Right lobe of liver (tissue), 4 donors: ENCODE measurements at regions not wholly inside any gene's neighbourhood (a gene's known extent, or its start where the extent isn't known, plus 50 kb on each side); places are given as distances from the start of the nearest gene placed in this dataset.

ENCODE experiments used
- POLR2A ChIP-seq: fragments of 450-650 bp; IDR thresholded peaks from one replicate; pipeline ENCODE4 v1.6.1; 2017; ENCODE audit warnings: antibody characterized with exemption, mild to moderate bottlenecking
- TF ChIP-seq, protein P1 (sequence below), 4 donors: fragments of 200-600 bp in 3 of 4; fragments of 450-650 bp in 1 of 4; IDR thresholded peaks; one replicate each; pipeline versions ENCODE4 v1.5.1 to v1.8.0; 2016 to 2022; ENCODE audit warnings: antibody characterized with exemption in 4 of 4, mild to moderate bottlenecking in 2 of 4
- donor health status: DM: no; HTN: no; CAD: no.
- donor health status: DM: no; HTN: no; CAD: no.
- donor health status: DM: no; HTN: yes; CAD: no.

DNA sequence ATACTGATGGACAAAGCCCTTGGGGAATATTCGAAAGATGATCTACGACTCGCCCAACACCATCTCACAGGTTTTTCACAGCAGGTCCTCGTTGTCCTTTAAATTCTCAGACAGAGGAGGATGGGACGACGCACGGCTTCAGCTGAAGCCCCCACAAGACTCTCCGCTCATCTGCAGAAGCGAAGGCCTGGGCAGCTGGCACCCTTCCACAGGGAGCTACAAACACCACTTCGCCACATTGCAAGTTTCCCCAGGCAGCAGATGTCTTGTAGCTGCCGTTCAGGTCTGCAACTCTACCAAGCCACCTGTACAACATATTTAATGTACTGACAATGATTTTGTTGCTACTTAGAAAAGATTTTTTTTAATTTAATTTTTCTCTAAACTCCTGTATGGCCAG, 642.9 kb downstream of the ZEB2 start:
- TF ChIP-seq, protein P1, sequence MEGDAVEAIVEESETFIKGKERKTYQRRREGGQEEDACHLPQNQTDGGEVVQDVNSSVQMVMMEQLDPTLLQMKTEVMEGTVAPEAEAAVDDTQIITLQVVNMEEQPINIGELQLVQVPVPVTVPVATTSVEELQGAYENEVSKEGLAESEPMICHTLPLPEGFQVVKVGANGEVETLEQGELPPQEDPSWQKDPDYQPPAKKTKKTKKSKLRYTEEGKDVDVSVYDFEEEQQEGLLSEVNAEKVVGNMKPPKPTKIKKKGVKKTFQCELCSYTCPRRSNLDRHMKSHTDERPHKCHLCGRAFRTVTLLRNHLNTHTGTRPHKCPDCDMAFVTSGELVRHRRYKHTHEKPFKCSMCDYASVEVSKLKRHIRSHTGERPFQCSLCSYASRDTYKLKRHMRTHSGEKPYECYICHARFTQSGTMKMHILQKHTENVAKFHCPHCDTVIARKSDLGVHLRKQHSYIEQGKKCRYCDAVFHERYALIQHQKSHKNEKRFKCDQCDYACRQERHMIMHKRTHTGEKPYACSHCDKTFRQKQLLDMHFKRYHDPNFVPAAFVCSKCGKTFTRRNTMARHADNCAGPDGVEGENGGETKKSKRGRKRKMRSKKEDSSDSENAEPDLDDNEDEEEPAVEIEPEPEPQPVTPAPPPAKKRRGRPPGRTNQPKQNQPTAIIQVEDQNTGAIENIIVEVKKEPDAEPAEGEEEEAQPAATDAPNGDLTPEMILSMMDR (IDR thresholded peaks at IDR 0.05) = no peak
- no peak for TF ChIP-seq POLR2A
